Occipital lobe (tissue), 1 donor: ENCODE measurements at regions not wholly inside any gene's neighbourhood (a gene's known extent, or its start where the extent isn't known, plus 50 kb on each side); places are given as distances from the start of the nearest gene placed in this dataset.
"Not testable (repeated sequence)": the region's sequence is repeated elsewhere in the genome, so short reads cannot be mapped to it uniquely, and the experiment has no call there.

ENCODE experiments used
- DNase-seq: peaks from one replicate; lab custom pipeline; 2025; lab: John Stamatoyannopoulos, UW

DNA sequence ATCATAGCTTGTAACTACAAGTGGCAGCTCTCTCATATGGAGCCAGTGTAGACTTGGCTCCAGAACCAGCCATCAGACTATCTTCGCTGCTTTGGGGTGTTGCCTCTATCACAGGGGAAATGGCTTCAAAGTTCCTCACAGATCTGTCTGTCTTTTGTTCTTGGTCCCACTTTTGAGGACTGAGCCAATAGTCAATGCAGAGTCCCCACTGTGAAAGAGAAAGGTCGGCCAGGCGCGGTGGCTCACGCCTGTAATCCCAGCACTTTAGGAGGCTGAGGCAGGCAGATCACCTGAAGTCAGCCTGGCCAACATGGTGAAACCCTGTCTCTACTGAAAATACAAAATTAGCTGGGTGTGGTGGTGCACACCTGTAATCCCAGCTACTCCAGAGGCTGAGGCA, 86.9 kb upstream of the FZD7 start:
- not testable (repeated sequence) for DNase-seq

DNA sequence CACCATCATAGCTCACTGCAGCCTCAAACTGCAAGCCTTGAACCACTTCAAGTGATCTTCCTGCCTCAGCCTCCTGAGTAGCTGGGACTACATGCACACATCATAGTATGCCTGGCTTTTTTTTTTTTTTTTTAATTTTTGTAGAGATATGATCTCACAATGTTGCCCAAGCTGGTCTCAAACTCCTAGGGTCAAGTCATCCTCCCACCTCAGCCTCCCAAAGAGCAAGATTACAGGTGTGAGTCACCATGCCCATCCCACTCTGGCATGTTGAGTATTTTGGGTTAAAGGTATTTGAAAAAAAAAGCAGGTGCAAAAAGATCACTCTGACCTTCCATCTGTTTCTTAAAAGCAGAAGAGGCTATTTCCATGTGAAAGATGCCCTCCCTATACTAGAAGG, 86.4 kb upstream of the FZD7 start:
- DNase-seq: no peak

DNA sequence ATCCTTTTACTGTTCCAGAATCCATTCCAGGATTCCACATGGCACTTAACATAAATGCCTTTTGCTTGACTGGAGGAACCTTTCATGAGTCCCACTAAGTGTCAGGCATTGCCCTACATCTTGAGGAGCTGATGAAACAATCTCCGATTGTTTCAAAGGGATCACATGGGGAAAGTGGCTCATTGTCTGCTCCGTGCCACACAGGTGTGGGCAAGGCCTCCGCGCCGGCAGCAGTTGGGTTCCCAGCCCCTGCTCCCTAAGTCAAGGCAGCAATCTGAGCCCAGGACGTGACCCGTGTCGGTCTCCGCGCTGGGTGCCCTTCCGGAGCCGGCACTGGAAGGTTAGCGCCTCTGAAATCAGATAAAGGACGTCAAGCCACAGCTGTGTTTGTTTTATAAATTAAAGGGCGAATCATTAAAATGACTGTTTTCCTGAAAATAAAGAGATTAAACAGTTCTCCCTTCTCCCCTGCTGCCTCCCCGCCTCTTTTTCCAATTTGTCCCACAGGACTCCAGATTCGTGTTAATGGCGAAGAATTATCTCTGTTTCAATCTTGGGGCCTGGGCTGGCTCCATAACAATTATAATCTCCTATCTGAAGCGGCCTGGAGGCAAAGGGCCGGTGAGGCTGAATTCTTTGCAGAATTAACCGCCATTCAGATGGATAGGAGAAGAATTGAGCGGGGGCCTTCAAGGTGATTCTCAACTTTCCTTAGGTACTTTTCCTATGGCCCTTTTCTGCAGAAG, 84.3 kb upstream of the FZD7 start:
- DNase-seq: no peak

DNA sequence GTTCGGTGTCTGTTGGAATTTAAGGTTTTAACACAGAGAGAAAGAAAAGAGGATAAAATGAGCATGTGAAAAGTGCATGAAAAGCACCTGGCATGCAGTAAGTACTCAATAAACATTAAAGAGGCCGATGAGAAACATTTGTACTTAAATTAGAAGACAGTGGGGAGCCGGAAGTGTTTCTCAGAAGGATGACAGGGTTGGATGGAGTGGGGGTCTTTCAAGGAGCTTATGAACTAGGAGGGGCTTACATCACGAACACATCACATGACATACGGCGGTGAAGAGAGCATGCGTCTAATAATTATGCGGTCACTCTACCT, 83.8 kb upstream of the FZD7 start:
- no peak for DNase-seq

DNA sequence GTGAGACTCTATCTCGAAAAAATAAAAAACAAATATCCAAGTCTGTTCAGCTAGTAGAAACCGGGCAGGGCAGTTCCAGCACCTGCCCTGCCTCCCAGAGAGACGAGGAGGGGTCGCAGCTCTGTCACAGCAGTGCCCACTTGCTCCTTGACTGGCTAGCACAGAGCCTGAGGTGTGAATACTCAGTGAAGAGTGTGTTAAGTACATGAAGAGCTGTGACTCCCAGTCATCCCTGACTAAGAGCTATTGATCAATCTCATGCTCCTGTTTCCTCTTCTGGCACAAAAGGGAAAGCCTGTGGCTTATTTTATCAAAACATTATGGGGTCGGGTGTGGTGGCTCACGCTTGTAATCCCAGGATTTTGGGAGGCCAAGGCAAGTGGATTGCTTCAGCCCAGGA, 83.0 kb upstream of the FZD7 start:
- no peak for DNase-seq

DNA sequence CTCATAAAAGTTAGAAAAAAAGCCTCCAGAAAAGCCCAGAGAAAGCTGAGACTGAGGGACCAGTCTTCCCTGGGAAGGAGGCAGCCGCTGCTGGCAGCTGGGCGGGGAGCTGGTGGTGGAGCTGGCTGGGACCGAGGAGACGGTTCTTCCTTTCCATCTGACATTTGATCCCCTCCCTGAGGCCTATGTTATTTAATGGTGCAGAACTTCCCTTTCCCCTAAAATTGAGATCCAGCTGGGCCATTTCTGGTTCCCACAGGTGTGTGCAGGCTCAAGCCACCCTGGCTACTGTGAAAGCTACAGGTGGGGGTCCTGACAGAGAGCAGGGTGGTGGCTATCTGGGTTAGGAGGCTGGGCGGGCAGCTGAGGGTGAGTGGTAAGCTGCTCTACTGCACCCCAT, 81.5 kb upstream of the FZD7 start:
- DNase-seq: no peak

DNA sequence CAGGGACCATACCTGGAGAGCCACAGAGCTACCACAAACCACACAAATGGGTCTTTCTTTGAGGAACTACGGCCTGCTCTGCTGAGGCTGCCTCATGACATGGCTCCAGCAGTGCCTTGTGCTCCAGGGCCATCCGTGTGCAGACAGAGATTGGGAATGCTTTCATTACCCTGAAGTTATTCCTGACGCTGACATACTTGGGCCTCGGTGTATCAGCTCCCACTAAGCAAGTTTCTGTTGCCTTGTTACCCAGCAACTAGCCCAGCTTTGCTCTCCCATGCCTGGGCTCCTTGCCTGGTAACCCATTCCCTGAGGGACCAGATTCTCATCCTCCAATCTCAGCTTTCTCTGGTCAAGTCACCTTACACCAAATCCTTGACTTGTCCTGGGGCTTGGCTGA, 80.3 kb upstream of the FZD7 start:
- no peak for DNase-seq

DNA sequence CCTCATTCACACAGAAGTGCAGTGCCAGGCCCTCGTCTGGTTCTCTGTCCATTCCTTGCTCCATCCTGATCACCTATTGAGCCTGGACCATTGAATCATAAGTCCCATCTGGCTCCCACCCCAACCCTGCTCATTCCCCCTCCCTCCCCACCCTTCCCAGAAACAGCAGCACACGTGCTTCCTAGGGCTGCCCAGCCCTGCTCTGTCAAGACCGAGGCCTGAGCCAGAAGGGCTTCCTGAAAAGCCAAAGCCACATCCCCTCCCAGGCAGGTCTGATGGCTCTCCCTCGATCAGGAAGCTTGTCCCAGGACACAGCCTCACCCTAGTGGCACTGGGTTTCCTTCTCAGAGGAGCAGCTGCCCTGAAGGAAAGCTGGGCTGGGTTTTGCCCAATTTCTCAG, 79.8 kb upstream of the FZD7 start:
- no peak for DNase-seq

DNA sequence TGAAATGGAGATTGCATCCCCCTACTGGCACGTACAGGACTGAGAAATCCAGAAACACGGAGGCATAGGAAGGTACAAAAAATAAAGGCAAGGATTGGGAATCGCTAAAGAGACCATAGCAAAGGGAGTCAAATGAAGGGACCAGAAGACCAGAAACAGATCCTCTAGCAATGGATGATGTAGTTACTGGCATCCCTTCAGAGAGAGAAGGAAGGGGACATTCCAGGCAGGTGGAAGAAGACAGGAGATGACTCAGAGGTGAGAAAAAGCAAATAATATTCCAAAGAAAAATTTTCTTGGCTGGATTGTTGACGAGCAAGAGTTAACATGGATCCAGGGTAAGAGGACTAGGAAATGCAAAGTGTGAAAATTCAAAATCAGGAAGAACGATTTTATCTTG, 78.4 kb upstream of the FZD7 start:
- DNase-seq: no peak

DNA sequence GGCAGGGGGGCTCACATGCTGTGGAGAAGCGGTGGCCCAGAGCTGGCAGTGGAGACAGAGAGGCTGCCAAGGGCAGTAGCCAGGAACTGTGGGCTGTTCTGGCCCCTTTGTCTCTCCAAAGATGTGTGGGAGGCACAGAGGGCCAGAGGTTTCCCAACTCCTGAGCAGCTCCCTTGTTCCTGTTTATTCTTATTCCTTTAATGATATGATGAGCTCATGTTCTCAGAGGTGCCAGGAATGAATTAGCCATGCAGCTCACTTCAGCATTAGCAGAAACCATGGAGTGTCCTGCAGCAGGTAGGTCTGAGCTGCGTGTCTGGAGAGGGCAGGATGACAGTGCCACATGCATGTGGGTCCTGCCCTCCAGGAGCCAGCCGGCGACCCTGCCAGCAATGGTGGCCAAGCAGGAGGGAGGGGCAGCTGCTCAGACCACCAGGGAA, 77.9 kb upstream of the FZD7 start:
- peak; percentile 32 for DNase-seq

DNA sequence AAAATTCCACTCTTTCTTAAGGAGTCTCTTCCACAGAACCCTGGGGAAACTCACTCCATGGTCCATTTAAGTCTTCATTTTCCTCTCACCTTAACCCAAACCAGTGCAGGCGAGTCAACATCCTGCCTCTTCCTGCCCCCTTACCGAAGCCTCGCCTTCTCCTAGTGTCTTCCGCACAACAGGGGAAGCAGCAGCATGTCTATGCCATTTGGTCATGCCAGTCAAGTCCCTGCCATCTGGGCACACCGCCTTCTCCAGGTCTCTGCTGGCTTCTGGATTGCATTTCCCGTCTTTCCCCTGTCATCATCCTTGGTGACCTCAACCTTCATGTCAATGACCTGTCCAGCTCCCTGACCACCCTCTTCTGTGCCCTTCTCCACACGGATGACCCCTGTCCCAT, 77.3 kb upstream of the FZD7 start:
- DNase-seq: no peak

DNA sequence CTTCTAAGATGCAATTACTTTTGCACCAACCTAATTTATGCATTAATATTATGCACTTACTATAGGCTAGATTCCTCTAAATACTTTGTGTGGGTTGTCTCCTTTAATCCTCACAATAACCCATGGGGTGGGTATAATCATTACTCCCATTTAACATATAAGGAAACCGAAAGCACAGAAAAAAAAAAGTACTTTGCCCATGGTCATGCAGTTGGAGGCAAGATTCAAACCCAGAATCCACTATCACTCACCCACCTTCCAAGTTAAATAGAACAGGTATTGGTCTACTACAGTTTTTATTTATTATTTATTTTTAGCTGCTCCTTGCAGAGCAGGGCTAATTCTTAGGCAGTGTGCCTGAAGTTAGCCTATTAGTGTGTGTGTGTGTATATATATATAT, 76.6 kb upstream of the FZD7 start:
- DNase-seq: no peak

DNA sequence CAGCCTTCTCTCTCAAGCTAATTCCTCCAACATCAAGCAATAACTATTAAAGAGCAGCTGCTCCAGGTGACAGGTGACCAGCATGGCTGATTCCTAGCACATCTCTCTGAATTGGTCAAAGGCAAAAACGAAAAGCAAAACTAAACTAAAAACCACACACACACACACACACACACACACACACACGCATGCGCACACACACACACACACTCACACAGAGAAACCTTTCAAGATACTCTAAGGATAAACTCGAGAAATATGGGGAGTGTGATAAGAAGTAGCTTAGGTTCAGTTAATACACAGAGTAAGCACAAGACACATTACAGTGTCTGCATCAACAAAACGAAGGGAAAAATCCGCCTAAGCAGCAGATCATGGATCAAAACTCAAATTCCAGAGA, 74.5 kb upstream of the FZD7 start:
- DNase-seq: no peak

DNA sequence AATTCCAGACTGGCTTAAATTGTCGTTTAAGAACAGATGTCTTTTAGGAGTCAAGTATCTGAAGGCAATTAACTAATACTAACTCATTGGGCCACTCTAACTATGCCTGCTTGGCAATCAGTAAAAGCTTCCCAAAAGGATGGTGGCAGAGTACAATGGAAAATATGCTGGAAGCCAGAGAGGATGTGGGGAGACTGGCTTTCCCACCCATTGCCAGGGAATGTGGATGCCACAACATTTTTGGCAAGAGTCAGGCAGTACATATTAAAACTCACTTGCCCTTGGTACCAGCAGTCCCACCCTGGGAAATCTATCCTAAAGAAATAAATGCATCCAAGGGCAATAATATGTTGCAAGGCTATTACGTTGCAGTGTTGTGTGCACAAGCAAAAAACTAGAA, 74.0 kb upstream of the FZD7 start:
- no peak for DNase-seq

DNA sequence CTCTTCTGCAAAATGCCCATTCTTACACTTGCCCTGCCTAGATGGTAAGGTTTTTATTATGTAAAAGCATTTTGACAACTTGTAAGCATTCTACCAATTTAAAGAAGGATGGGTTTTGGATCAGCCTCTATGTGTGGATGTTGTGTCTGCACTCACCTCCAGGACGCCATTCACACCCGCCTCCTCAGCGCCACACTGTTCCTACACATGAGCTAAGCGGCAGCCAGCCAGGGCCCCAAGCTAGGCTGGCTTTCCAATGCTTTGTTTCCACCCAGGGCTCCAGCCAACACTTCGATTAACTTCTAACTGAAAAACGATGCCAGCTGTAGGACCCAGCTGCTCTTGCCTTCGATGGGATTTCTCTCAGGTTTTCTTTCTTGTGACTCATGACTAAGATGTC, 73.3 kb upstream of the FZD7 start:
- DNase-seq: peak; percentile 40

DNA sequence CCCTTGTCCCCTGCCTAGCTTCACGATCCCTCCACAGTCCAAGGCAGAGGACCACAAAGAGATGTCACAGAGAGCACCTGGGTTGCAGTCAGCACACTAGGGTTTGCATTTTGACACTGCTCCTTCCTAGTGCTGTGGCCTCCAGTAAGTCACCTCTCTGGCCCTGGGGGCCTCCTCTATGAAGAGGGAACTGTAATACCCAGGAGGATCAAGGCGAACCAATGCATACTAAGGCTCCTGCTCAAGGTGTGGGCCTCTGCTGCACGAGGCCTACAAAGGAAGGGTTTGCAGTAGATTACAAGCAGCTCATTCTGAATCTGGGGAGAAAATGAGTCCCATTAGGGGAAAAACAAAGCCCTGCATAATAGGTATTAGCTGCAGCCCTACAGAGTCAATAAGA, 72.3 kb upstream of the FZD7 start:
- DNase-seq: no peak

DNA sequence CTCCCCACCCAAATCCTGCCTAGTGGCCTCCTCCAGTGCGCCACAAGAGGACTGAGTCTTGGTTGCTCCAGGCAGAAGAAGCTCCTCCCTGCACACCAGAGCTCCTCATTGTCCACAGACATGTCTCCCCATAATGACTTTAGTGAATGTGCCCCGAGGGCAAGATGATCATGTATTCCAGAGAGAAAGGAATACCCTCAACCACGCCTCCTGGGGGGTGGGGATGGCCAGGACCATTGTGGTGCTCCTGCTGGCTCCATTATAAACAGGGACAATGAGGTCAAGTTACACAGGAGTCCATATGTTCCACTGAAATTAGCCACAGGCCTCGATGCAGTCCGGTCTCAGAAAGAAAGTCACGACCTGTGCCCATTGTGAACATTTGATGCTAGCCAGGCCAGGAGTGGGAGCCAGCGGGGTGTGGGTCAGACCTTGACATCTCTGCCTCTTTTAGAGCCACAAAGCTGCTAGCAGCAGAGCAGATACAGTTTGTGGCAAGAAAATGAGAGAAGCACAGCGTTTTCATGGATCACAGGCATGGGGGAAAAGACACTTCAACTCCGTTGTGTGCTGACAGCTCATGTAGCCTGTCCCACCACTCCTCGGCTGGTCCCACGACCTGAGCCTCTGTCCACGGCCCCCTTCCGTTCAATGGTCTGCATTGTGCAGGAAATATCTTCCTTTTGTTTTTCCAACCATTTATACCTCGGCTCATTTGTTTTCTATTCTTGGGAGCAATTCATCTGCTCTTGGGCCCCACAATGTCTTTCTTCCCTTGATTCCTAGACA, 70.7 kb upstream of the FZD7 start:
- no peak for DNase-seq

DNA sequence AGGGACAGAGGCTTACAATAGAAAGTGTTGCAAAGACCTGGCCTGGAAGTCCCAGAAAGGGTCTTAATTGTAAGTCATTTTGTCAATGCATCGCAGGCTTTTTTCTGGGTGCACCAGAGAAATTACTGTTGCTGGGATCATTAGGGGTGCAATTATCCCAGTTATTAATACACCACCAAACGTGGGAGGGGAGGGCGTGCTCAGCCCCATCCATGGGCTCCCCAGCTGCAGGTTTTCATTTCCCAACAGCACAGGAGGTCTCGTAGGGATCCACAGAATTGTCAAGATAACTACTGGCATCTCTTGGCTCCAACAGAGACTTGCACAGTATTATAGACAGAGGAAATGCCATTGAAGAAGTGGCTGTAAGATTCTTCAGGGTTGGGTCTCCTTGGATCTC, 69.6 kb upstream of the FZD7 start:
- no peak for DNase-seq

DNA sequence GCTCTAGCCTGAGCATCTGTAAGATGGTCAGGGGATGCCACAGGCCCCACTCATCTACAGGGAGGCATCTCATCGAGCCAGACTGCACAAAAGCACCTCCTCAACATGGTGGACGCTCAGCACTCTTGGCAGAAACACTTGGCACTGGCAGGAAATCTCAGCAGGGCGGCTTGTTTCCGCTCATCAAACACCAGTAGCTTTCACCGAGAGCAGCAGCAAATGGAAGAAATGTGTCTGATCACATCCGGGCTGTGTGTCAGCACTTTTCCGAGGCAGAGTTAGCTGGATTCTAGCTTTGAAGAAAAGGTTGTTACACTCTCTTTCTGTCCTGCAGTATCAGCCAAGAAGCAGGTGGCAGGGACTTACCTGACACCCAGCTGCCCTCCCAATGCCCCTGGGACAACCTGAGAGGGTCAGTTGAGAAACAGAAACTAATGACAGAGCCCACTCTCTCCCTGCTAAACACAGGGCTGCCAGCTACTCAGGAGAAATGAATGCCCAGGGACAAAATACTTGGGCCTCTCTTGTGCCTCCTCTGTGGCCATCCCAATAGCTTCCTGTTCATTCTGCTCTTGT, 68.9 kb upstream of the FZD7 start:
- DNase-seq: peak; percentile 5

DNA sequence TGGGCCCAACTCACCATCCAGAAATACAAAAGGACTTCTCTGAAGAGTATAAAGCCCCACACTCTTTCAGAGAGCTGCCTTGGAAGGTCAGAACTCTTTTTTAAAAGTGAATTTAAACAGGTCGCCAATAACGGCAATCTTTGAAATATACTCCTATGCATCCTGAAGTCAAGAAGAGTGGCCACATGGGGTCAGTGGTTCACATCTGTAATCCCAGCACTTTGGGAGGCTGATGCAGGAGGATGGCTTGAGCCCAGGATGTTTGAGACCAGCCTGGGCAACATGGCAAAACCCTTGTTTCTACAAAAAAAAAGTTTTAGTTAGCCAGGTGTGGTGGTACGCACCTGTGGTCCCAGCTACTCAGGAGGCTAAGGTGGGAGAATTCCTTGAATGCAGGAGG, 68.1 kb upstream of the FZD7 start:
- no peak for DNase-seq

DNA sequence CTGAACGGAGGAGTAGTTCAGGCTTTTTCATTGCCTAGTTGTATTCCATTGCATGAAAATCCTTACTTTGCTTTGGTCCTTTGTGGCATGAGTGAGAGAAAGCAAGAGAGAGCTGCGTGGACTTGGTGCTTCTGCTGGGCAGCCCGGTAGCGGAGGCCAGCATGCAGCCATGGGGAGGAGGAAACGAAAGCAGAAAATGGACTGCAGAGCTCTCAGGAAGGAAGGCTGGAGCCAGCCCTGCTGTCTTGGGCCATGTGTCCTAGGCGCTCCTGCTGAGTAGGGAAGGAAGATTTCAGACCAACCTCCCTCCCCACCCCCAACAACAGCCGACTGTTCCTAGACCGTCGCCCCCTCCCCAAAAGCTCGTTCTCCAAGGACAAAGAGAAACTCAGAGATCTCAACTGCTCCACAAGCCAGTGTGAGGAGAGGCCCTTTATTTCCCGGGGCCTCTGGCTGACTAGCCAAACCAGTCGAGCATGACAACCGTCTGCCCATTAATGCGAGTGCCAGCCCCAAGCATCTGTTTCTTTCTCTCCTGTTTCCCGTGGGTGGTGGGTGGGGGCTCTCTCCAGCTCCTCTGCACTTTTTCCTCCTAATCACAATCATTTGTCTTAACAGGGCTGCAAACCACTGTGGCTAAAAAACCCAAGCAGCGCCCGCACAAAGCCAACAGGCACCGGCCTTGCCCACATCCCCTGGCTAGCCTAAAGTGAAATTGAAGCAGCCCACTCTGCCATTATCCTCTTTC, 66.8 kb upstream of the FZD7 start:
- DNase-seq: no peak

DNA sequence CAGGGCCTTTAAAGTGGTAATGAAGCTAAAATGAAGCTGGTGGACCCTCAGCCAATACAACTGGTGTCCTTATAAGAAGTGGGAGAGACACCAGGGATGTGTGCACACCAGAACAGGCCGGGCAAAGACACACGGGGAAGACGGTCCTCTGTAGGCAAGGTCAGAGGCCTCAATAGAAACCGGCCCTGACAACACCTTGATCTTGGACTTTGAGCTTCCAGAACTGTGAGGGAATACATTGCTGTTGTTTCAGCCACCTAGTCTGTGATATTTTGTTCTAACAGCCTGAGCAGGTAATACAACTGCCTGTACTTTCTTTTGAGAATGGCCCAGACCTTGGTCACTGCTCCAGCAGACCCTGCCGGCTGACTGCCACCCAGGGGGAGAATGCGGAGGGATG, 65.6 kb upstream of the FZD7 start:
- no peak for DNase-seq
